G401.6 (cell line): ENCODE measurements at regions not wholly inside any gene's neighbourhood (a gene's known extent, or its start where the extent isn't known, plus 50 kb on each side); places are given as distances from the start of the nearest gene placed in this dataset.

Experiments used
- FAIRE-seq: peaks from 2 replicates; lab custom pipeline; 2012; peaks lifted over from hg19 to GRCh38; lab: Jason Lieb, UNC

DNA sequence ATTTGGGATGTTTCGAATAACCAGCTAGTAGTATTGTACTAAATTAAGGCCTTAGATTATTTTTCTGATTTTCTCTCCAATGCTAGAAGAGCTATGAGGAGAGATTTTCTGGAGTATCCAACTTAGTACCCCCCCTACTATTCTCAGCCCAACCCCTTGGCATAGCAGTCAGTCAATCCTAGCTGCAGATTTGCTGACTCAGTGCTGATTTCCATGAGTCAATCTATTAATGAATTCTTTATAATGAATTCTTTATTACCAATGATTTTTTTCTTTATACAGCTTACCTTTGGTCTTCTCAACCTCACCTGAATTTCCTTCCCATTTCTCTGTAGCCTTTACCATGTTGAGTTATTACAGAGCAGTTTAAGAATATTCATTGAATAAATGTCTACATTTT is 192.8 kb upstream of the ETAA1 start:
- FAIRE-seq: no peak

DNA sequence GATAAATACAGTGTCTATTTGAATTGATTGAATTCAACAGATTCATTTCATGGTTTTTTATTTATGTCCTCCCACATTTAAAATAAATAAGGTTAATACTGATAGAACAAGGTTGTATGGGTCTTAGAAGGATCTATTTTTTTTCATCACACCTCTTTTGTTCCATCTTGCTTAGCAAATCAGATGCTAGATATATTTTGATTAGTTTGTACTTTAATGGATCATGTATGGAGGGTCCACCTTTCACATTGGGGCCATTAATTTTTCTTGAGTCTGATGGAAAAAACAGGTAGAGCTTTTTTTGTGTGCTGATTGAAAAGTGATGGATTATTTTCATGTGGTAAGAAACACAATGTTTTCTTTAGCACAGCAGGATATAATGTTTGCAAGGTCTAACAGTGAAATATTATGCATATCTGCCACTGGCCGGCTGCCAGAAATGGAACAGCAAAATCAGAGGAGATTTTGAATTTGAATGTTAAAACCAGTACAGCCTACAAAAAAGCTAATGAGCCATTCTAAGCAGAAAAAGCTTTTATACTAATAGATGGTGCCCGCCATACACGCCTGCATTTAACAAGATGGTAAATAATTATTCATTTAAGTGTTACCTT is 188.1 kb upstream of the ETAA1 start:
- FAIRE-seq: no peak

DNA sequence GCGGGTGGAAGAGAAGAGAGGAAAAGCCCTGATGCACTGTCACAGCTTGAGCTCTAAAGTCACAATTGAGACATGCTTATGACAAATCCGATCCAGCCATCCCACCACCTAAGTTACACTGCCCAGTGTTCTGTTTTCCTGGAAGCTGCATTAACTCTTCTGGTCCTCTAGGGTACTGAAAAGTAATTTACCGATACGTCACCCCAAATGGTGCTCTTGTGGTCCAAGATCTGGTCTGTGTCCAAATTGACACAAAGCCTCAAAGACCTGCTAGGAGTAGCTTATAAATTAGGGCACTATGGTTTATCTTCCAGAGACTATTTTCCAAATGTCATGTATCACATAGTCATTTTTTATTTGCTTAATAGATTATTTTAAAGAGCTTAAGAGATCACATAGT is 186.7 kb upstream of the ETAA1 start:
- FAIRE-seq: no peak

DNA sequence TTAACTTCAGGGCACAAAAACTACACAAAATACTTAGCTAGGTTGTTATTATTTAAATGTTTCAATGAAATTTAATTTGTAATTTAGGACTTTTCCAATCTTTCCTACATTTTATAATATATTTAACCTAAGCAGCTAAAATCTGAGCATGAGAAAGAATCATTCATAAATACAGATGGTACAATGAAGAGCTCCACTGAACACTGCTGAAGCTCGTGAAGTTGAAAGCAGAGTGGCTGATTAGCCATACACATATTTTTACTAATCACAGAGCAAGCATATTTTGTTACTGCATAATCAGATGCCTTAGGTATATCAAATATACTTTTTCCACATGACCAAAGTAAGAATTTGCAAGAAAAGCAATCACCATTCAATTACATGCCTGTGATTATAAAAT is 184.9 kb upstream of the ETAA1 start:
- no peak for FAIRE-seq

DNA sequence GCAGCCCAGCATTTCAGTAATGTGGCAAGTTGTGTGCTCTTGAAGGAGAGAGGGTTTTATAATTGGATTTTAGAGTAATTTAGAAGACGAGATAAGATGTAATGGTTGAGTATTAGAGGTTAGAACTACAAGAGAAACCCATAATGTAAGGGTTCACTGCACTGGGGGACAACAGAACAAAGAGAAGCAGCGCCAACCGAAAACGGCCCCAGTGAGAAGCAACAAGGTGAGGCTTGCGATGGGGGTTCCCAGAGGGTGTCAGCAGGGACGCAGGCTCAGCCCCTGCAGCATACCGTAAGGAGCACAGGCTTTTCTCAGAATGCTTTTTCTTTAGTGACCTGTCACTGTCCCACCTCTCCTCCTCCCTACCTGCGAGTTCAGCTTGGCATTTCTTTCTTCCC is 183.9 kb upstream of the ETAA1 start:
- FAIRE-seq: no peak

DNA sequence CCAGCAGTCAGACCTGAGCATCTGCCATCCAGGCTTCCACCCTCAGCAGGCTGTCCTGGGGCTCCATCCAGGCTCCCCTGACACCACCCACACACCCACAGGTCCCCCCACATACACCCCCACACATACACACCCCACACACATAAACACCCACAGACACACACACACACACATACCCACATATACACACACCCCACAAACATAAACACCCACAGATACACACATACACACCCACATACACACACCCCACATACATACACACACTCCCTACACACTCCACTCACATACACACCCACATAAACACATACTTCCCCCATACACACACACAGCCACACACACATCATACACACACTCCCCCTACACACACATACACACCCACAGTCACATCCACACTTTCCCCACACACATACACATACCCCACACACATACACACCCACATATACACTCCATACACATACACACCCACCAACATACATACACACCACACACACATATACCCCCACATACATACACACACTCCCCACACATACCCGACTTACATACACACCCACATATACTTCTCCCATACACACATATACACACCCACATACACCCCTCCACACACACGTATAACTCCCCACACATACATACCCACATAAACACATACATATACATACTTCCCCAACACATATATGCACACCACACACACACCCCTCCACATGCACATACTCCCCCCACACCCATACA is 183.3 kb upstream of the ETAA1 start:
- FAIRE-seq: no peak

DNA sequence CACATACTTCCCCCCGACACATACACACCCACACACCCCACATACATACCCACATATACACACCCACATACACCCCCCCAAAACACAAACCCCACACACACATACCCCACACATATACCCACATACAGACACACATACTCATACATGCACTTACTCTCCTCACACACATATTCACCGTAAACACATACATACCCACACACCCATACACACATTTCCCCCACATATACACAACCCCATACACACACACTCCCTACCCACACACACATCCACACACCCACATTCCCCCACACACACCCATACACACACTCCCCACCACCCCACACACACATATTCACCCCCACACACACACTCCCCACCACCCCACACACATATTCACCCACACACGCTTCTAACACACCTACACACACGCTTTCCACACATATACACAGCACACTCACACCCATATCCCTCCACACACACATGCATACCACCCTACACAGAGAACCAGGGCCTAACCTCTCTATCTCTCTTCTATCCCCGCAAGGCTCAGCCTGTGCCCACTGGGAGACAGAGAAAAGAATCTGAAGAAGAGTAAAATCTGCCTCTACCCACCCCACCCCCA is 182.4 kb upstream of the ETAA1 start:
- FAIRE-seq: no peak

DNA sequence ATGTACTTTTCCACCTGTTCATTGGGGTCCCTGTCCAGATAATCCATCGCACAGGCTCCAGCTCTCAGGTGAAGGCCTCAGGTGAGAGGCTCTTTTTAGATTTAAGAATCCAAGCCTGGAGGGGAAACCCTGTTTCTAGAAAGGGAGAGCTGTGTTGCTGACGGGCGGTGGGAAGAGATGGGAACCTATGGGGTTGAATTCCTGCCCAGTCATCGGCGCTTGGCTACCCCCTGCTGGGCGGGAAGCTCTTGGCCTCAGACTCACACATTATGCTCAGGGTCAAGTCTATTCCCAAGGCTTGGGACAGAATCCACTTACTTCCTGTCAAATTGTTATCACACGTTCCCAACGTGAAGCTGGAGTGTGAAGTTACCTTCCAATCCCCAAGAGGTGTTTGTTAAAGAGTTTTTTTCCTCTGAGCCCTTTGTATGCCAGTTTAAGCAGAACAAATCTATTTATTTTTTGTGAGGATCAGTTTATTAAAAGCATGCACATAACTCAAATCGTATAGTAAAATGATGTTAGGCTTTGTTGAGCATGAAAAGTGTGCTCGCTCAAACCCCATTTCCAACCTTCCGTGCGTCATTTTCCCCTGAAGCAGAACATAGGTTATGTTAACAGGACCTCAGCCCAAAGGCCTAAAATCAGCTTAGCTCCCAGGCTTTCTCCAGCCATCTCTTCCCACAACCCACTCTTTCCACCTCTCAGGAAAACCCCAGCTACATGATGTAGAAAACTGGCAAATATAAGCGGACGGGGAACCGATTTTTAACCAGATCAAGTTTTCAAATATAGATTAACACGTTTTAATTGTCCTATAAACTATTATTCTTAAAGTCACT is 181.7 kb upstream of the ETAA1 start:
- no peak for FAIRE-seq

DNA sequence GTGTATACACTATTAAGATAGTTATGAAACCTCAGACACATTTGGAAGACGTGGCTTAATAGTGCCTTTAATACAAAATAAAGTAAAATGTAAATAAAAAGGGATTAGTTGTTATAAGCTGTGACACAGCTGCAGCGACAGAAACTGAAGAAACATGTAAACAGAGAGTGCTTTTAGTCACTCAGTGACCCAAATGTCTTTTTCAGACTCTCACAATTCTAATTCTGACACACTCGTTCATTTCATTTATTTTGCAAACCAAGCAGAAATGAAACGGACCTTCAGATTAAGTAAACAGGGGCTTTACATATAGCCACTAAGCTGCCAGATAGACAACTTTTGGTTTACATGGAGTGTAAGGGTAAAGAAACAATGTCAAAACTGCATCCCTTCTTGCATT is 181.0 kb upstream of the ETAA1 start:
- FAIRE-seq: no peak

DNA sequence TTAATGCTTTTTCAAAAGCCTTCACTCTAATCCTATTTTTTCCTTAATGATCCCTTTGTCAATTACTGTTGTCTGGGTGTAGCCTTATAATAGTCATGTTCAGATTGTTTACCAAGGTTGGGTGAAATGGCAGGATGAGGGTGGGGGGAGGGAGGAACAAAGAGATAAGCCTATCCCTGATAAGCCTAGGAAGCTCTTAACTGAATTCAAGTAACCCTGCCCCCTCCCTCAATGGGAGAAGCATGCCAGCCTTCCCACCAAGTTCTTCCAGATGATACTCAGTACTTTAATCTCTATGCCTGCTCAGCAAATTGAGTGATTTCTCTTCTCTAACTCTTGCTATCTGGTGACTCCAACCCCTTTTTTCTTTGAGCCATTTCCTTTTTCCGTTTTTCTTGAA is 180.3 kb upstream of the ETAA1 start:
- no peak for FAIRE-seq

DNA sequence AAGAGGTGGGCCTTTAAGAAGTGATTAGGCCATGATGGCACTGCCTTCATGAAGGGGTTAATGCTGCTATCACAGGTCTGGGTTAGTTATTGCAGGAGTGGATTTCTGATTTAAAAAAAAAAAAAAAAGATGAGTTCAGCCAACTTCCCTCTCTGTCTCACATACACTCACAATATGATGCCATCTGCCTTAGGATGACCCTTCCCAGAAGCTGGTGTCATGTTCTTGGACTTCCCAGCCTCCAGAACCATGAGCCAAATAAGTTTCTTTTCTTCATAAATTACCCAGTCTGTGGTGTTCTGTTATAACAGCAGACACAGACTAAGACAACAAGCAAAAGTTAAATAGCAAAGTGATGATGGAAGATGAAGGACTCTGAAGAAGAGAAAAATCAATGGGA is 179.7 kb upstream of the ETAA1 start:
- FAIRE-seq: no peak

DNA sequence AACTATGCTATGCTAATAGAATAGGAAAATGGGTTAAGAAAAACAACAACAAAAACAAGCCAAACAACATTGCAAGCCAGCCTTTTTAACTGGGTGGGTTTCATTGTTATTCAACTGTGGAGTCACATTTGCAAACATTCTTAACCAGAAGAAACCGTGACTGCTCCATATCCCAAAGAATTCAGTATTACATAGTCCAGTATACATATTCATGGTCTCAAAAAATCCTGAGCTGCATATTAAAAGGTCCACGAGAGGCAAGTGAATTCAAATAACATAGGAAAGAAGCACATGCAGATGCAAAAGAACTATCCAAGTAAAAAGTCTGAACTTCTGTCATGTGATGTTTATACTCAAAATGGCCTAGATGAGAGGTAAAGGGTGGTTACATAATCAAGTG is 179.1 kb upstream of the ETAA1 start:
- no peak for FAIRE-seq

DNA sequence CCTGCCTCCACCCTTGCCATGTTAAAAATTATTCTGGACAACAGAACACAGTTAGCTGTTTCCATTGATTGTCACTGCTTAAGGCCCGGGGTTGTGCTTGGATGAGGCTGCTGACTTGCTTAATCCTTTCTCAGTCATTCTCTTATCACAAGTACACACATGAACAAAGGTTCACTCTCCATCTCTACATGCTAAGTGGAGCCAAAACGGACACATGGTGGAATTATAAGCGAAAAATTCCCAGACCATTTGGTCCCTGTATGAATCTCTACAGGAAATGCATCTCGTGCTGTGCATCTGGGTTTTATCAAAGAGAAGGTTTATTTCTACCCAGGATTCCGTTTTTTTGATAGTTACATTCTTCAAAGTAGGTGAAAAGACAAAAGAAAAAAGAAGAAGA is 177.5 kb upstream of the ETAA1 start:
- FAIRE-seq: no peak

DNA sequence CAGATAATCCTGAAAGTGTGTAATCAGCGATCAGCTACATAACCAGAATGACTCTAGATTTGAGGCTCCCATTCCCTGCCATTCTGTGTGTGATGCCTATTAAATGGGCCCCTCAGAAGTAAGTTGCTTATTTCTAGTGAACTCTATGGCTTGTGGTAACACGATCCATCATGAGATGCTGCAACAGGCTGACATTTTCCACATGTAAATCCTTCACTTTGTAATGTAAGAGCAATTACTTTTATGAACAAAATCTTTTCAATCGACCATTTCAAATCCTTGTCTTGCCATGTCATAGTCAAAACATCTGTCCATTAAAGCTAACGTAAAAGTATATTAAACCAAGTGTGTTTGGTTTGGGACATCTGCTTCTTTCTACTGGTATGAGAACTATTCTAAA is 175.9 kb upstream of the ETAA1 start:
- no peak for FAIRE-seq

DNA sequence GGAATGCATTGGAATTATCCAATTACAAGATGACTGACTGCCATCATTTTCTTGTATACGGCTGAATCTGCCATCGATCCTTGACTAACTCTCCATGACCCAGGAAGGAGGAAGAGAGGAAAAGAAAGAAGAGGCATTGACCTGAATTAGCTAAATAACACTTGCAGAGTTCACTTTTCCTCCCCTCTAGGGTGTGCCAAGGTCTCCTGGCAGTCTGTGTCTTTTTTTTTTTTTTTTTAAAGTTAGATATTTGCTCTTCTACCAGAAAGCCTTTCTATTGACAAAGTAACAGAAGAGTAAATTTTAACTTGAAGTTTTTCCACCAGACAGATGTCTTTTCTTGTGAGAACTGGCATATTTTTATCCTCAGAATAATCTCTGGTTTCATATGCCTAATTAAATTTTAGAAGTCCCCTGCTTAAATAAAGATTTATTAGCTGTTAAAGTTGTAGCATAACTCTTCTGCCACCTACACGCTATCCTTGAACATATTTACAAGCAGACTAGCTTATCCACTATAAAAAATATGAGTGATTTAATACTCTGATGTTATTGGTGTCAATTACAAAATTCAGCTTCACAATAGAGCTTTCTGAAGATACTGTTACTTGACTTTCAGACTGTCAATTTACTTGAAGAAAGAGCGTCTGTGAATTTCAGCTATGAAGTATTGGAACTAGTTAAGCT is 171.7 kb upstream of the ETAA1 start:
- no peak for FAIRE-seq

DNA sequence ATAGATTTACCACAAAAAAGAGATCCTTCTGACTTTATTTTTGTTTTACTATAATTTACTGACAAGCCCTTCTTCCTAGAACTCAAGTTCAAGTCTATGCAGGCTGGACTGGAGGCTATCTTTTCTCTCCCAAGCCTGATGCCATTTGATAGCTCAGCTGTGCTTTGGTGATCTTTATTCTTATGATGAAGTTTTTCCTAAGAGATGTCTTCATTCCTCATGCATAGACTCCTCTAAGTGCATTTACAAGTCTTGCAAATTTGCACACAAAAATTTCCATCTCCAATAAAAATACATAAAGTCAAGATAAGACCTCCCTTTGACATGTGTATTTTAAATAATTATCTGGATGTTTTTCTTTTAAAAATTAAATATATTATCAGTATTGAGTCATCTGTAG is 167.4 kb upstream of the ETAA1 start:
- no peak for FAIRE-seq

DNA sequence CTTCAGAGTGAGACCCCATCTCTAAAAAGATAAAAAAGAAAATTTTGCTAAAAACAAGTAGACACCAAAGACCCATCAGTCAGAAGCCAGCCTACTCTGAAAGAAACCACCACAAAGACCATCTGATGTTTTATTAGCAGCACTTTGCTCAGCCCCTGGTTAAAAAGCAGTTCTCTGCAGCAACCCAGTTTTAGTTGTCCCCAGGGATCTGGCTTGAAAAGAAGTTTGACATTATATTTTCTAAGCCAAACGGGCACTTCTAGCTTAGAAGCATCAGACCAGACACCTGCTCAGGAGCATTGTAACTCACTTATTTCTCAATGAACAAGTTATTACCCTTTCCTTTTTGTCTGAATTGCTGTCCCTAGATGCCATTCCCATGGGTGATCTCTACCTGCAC is 164.2 kb upstream of the ETAA1 start:
- no peak for FAIRE-seq

DNA sequence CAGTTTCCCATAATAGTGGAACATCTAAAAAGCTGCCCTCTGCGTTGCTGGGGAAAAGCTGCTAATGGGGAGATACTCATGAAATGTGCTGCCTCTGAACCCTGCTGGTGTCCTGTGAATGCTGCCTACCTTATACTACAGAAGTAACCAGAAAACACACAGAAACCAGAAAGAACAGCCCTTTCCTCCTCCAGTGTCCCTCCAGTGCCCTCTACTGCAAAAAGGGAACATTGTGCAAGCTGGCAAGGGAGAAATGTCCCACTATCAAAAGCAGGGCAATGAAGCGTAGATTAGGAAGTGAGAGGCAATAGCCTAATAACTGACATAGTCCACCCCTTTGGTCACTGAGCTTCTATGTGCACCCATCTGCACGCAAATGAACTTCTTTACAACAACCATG is 162.7 kb upstream of the ETAA1 start:
- no peak for FAIRE-seq

DNA sequence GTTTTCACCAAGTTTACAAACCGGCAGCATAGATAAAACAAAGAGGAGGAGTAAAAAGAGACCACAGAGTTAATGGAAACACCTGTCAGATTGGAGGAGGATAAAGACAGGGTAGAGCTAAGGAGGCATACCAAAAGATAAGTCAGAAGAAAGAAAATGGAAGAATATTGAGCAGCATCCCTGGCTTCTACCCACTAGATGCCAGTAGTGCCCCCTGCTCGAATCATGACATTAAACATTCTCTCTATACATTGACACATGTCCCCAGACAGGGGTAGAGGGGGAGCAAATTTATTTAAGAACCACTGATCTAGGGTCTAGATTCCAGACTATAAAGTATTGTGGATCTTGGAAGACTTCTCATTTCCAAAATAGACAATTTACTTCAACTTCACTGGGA is 159.8 kb upstream of the ETAA1 start:
- no peak for FAIRE-seq

DNA sequence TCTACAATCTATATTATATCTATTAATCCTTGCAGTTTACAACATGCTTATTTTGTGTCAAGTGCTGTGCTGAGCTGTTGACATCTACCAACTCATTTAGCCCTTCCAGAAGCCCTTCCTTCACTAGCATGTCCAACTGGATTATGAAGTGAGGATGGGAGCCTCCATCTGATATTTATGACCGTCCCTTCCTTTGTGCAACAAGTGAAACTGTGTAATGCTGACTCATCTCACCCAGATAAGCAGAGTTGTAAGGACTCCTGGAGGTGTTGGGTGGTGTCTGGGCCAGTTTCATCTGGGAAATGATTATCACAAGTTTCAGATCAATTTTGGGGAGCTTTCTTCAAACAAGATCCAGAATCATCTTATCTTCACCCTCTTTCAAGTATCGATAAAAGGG is 156.6 kb upstream of the ETAA1 start:
- no peak for FAIRE-seq

DNA sequence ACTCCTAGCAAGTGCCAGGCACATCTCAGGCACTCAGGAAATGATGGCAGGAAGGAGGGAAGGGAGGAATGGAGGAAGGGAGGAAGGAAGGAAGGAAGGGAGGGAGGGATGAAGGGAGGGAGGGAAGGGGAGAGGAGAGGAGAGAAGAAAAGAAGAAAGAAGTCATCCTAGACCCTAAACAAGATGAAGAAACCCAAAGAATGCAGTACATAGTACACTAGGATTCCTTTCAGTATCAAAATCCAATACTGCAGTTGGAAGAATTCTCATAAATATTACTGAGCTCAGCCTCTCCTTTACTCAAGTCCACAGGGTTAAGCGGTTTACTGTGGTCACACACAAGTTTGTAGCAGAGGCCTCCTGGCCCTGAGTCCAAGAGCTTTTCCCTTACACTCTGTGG is 155.7 kb upstream of the ETAA1 start:
- no peak for FAIRE-seq

DNA sequence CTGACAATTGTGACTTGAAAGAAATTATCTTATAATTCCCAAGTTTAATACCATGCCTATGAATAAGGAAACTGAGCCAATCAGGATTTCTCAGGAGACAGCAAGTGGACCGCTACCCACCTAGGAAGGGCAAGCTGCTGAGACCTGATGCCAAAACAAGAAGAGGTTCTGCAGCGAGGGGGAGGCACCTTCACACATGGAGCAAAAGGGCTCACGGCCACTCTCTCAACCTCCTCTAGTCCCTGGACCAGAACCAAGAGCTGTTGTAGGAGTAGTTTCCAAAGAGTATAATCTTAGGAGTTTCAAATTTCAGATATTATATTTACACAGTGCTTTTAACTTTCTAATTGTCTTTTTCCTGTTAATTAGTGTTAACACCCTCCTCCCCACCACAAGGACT is 154.7 kb upstream of the ETAA1 start:
- FAIRE-seq: no peak

DNA sequence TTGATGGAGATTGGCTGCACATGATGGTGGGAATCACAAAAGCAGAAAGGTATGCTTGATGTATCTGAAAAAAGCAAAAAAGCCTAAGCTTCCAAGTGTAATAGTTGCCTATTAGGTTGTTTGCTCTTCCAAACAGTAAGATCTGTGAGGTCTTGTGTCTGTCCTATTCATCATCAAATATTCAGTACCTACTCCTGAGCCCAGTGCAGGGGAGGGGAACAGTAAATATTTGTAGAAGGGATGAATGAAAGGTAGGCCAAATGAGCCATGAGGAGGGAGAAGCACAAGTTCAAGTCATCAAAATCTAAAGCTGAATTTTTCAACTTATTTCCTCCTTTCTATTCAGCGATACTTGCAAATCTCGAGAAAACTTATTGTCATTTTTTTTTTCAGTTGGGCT is 153.2 kb upstream of the ETAA1 start:
- FAIRE-seq: no peak
